Midbrain (tissue), 1 donor: ENCODE measurements at regions not wholly inside any gene's neighbourhood (a gene's known extent, or its start where the extent isn't known, plus 50 kb on each side); places are given as distances from the start of the nearest gene placed in this dataset.
"Not testable (repeated sequence)": the region's sequence is repeated elsewhere in the genome, so short reads cannot be mapped to it uniquely, and the experiment has no call there.

ENCODE experiments used
- DNase-seq: peaks from one replicate; lab custom pipeline; 2025; lab: John Stamatoyannopoulos, UW

DNA sequence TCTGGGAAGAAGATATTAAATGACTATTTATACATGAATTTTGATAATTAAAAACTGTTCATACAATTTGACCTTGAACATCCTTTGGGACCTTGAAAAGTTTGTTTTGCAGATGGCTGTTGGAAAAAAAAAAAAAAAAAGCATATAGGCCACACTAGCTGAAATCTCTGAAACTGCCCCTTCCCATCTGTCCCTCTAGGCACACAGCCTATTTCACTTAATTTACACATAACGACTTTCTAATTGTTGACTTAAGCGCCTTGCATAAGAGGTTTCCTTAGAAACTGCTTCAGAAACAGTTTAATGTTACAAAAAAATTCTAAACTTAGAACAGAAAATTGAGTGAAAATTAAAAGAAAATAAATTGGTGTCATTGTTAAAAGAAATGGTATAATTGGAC is 131.0 kb downstream of the COX18 start:
- no peak for DNase-seq

DNA sequence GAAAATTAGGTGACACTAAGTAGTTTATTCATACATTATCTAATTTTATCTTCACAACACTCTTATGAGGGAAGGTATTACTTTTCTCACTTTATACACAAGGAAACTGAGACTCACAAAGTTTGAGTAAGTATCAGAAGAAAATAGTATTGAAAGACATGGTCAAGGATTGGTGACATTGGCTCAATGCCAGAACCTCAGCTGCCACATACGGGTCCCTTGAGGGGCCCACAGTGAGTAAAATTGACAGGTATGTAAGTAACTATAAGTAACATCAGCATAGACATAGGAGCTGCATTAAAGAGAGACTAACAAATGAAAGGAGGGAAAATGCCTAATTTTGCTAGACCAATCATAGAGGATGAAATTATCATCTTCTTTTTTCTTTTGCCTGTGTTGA is 134.1 kb downstream of the COX18 start:
- no peak for DNase-seq

DNA sequence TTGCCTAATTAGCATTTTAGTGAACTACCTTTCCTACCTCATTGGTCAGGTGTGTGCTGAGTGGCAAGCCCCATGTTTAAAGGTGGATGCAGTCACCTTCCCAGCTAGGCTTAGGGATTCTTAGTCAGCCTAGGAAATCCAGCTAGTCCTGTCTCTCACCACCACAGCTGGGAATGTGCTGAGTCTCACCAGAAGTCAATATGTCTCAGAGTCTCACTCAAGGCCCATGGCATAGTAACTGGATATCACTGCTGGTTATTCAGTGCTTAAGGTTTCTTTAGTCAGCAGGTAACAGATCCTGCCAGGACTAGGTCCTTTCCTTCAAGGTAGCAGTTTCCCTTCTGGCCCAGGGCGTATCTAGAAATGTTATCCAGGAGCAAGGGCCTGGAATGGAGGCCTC is 136.5 kb downstream of the COX18 start:
- no peak for DNase-seq

DNA sequence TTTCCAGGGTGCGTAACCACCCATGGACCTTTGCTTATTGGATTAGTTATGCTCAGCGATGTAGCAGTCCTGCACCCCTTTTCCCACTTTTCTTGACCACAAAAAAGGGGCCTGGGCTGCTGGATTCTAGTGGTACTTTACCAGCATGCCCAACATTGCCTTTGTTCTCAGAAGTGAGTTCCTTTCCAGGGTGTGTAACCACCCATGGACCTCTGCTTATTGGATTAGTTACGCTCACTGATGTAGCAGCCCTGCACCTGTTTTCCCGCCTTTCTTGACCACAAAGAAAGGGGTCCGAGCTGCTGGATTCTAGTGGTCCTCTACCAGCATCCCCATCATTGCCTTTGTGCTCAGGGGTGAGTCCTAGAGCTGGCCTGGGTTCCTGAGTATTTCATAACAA is 138.2 kb downstream of the COX18 start:
- DNase-seq, result no peak

DNA sequence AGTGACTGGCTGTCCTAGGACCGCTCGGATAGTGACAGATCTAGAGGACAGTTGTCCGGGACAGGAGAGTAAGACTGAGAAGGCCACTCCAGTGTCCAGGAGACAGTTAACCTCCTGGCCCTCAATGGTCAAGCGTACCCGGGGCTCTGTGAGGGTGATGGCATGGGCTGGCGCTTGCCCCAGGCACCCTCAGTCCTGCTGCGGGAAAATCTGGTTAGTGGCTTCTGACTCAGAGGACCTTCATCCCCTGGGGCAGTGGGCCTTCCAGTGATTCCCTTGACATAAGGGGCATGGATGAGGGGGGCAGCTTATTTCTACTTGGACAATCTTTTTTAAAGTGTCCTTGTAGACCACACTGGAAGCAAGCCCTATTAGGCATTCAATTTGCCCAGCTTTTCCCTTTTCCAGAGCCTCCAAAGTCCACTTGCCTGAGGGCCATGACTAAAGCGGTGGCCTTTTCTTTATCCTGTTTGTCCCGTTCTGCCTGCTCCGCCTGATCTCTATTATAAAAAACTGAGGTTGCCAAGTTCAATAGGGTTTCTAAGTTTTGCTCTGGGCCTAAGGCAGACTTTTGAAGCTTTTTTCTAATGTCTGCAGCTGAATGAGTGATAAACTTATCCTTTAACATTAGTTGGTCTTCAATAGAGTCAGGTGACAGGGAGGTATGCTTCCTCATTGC is 139.8 kb downstream of the COX18 start:
- not testable (repeated sequence) for DNase-seq

DNA sequence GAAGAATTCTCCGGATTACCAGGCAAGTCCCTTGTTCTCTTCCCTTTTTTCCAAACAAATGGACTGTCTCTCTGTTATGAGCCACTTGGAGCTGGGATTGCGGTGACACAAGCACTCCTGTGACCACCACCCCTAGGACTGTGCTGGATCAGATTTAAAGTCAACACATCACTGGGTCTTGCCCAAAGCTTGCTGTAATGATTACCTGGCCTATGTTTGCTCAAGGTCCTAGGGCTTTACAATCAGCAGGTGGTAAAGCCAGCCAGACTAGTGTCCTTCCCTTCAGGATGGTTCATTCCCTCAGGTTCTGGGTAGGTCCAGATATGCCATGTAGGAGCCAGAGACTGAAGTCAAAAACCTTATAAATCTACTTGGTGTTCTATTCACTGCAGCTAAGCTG is 144.7 kb downstream of the COX18 start:
- DNase-seq, result no peak

DNA sequence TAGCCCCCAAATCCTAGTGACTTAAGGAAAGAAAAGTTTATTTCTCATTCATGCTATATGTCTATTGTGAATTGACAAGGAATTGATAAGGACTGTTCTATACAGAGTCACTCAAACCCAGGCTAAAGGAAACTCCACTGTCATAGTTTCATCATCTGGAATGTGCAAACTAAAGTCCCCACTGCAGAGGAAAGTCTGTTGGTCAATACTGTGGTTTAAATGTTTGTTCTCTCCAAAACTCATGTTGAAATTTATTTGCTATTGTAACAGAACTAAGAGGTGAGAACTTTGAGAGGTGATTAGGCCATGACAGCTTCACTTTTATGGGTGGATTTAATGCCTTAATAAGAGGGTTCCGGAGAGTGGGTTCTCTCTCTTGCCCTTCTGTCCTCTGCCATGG is 149.6 kb downstream of the COX18 start:
- no peak for DNase-seq

DNA sequence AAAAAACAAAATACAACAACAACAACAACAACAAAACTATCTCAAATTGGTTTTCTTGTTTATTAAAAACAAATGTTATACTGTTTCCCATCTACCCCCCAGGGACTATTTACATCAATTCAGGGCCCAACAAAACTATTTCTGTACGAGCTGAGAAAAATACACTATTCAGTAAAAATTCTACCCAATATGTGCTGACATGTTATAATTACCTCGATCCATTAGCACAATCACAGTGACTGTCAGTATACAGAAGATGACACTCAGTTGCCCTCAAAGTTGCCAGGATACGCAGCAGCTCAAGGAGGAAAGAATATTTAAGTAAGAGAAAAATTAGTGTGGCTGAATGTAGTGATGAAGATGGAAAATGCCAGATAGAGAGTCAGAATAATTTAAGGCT is 150.1 kb downstream of the COX18 start:
- no peak for DNase-seq

DNA sequence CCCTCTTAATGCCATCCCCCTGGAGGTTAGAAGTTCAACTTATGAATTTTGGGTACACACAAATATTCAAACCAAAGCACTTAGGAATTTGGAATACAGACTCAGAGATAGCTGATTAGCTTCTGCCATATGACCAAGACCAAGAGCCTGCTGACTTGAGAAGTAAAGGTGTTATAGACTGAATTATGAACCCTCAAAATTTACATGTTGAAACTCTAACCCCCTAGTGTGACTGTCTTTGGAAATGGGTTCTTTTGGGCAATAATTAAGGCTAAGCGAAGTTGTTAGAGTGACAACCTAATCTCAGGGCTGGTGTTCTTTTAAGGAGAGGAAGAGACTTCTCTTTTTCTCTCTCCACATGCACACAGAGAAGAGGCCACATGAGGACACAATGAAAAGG is 151.2 kb downstream of the COX18 start:
- DNase-seq, result no peak

DNA sequence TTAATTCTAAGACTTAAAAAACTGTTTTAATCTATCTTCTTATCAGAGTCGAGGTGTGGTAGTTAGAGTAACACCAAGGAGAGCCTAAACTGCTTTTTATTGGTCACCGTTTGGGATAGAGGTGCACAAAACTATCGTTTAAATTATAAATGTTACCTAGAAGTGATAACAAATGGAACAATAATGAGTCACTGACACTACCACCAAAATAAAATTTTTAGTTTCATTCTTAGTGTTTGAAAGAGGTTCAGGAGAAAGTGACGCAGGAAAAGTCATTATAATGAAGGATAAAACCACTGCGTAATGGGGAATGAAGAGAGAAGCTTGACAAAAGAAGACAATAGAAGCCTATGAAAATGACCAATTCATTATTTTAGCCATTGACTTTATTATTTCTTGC is 158.2 kb downstream of the COX18 start:
- no peak for DNase-seq

DNA sequence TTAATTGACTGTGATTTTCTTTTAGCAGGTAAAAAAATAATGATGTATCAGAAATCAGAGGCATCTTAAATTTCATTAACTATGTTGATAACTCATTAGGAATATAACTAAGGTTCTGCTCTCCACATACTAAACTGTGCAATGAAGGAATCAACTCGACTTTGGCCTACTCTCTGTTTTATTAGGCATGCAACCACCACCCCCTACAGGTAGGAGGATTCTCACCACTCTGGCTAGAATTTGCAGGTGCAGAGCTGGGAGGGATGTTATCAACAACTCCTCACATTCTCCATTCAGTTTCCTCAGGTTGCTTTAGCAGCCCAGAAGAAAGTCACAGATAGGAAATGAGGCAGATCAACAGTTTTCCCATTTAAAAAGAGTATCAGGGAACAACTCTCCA is 160.1 kb downstream of the COX18 start:
- no peak for DNase-seq

DNA sequence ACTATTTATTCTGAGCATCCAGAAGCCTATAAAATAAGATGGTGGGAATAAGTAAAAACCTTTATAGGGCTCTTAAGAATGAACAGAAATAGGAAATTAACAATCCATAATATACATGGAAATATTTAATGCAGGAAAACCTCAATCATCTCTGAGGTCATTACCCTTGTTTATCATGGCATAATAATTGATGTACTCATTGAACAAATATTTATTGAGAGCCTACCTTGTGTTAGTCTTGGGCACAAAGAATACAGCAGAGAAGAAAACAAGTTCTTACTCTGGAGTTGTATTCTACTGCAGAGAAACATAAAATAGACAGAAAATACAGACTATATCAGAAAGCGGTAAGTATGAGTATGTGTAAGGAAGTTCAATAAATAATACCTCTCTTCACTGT is 167.2 kb downstream of the COX18 start:
- no peak for DNase-seq

DNA sequence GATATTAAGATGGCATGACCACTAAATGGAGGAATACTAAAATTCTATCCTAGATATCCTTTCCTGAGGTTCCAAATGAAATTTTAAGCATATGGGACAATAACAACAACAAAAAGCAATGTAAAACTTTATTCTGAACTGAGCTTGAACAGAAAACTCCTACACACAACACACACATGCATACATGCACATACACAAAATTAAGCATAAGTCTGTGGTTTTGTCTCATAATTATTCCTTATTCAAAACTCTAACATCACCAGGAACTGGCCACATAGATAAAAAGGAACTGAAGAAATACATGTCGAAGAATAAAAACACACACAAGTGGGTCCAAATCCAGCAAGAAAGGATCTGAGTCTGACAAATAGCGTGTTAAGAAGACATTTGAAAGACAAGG is 168.0 kb downstream of the COX18 start:
- no peak for DNase-seq

DNA sequence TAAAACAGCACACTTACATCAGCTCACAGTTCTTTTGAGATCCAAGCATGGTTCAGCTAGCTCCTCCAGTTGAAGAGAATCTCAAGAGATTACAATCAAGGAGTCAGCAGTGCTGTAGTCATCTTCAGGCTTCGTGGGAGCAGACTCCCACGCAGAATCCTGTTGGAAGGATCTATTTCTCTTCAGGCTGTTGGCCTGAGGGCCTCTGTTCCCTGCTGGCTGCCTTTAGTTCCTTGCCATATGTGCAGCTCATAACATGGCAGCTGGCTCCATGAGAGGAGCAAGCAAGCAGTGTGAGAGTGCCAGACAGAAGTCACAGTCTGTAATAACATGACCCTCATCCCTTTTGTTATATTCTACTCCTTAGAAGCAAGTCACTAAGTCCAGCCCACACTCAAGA is 168.6 kb downstream of the COX18 start:
- no peak for DNase-seq

DNA sequence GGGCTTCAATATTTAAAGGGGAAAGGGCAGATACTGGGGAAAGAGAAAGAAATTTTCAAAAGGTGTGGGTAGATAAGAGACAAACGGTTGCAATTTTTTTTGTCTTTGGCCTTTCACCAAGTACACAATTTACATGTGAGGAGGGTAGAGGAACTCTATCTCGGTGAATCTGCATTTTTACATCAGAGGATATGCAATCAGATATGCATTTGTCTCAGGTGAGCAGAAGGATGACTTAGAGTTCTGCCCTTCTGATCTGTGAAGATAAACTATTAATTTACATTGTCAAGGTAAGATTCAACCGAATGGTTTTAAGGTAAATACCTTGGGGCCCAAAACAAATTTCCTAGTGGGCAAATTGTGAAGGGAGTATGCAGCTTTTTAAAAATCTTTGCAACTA is 169.9 kb downstream of the COX18 start:
- DNase-seq, result no peak

DNA sequence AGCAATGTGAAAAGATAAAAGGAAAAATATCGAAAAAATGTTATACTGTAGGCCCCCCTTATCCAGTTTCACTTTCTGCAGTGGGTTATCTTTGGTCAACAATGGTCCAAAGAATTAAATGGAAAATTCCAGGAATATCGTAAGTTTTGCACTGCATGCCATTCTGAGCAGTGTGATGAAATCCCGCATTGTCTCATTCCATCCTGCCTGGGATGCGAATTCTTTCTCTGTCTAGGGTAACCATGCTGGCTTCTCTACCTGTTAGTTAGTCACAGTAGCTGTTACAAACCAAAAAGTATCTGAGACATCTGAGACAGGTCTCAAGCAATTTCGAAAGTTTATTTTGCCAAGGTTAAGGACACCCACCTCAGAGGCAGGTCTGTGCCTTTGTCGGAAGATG is 170.3 kb downstream of the COX18 start:
- no peak for DNase-seq

DNA sequence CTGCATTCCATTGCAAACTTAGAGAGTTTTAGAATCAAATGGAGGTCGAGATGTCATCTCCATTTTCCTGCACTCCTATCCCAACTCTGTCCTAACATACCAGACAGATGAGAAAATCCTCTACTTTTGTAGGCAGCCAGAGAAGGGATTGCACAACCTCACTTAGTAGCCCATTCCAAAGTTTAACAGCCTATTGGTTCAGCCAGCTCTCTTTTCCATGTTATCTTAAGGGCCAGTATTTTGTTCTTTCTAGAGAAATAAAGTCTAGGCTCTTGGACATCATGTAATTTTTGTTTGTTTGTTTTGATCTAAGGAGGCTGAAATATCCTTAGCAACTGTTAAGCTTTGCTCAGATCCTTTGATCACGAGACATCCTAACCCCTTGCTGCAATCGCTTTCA is 173.0 kb downstream of the COX18 start:
- DNase-seq, result no peak

DNA sequence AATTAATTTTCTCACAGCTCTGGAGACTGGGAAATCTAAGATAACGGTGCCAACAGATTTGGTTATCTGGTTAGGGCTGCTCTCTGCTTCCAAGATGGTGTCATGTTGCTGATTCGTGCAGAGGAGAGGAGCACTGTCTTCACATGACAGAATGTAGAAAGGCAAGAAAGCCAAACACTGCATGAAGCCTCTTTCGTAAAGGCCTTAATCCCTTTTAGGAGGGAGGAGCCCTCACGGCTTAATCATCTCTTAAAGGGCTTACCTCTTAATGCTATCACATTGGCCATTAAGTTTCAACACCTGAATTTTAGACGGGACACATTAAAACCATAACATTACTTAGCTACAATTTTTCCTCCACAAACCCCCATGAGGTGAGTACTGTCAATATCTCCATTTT is 174.1 kb downstream of the COX18 start:
- no peak for DNase-seq

DNA sequence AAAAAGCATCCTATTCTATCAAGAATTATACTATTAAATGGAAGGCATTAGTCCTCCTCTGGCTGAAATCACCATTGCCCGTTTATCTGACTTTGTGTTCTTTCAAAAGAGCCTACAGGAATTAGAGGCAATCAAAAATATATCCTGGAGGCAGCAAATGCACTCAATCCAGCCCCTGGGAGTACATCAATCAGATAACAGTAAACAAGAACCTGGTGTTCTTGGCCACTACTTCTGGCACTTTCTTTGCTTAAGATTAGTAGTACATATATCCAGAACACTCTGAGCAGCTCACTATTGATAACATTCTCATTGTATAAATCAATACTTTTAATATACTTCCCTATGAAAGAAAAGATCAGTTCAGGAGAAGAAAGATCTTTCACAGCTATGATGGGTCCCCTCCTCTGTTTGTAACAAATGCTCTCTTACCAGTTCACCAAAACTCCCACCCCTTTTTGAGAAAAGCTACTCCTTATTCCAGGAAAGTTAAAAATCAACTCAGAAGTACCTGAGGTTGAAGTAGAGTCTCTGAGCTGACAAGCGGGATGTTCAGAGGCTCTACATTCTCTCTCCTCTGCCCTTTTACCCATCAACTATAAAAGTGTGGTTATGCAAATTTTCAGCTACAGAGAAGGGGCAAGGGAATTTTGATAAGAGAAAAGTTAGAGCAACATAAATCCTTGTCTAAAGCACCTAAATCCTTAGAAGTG is 176.0 kb downstream of the COX18 start:
- no peak for DNase-seq

DNA sequence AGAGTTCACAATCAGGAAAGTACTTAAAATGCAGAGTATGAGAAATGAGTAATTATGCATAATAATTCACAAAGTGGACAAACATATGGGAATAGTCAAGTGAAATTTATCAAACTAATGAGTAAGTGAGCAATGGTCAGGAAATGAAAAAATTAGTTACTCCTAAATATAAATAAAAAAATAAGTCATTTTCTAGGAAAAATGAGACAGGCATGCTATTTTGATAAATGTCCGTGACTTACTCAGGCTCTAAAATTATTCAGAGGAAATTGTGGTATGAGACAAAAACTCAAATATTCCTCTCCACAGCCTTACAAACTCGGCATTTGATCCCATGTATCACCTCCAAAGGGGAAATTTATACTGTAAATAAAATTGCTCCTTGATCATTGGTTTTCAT is 181.2 kb downstream of the COX18 start:
- DNase-seq, result no peak

DNA sequence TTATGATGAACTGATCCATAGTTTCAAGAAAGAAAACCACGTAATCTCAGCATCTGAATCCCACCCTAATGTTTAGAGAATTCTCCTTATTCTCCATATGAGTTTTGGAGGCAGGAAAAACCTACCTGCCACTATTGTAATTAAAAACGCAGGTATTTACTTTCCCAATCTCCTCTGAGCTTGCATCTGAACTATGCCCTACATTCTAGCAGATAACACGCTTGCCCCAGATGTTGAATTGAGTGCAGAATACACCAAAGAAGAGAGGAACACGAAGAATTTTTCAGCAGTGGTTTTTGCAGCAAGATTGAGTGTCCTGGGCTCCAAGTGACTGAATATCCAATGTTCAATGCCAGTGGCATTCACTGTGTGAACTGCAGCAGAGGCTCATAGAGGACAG is 182.4 kb downstream of the COX18 start:
- no peak for DNase-seq

DNA sequence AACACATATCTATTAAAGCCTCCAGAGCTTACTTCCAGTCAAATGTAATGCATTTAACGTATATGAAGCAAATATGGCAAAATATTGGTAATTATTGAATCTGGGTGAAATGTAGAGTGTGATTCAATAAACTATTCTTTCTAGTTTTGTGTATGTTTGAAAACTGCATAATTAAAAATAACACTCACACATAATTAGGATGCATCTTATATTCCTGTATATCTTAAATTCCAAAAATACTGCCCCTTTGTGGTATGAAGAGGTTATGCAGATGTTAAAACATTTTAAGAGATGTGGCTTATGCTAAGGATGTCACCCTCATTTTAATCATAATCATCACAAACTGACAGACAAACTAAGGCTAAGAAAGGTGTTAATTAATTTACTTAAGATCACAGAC is 182.9 kb downstream of the COX18 start:
- no peak for DNase-seq

DNA sequence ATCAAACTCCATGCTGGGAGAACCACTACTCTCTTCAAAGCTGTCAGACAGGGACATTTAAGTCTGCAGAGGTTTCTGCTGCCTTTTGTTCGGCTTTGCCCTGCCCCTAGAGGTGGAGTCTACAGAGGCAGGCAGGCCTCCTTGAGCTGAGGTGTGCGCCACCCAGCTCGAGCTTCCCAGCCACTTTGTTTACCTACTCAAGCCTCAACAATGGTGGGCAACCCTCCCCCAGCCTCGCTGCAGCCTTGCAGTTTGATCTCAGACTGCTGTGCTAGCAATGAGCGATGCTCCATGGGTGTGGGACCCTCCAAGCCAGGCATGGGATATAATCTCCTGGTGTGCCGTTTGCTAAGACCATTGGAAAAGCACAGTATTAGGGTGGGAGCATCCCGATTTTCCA is 185.3 kb downstream of the COX18 start:
- not testable (repeated sequence) for DNase-seq

DNA sequence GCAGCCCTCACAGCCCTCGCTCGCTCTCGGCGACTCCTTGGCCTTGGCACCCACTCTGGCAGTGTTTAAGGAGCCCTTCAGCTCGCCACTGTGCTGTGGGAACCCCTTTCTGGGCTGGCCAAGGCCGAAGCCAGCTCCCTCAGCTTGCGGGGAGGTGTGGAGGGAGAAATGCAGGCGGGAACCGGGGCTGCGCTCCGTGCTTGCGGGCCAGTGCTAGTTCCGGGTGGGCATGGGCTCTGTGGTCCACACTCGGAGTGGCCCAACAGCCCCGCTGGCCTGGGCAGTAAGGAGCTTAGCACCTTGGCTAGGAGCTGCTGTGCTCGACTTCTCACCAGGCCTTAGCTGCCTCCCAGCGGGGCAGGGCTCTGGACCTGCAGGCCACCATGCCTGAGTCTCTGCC is 192.6 kb downstream of the COX18 start:
- DNase-seq, result no peak
